ENCODE measurements at regions not wholly inside any gene's neighbourhood (a gene's known extent, or its start where the extent isn't known, plus 50 kb on each side); places are given as distances from the start of the nearest gene placed in this dataset.

GRCh38 chr6:122268394-122268793 is 131.1 kb upstream of the HSF2 start:
- CTCF ChIA-PET = no interaction called here
- Histone ChIP-seq H3K27ac (ENCODE audit: extremely low read depth, low read depth, low read length) (no peak overlapping the region), H3K4me3 (ENCODE audit: low read depth, low read length) (no peak overlapping the region), H3K4me1 (ENCODE audit: control insufficient read depth, insufficient read depth, low read length) (no peaks in the 10 kb centered on the region), H3K36me3 (ENCODE audit: control insufficient read depth in 2 of 2, insufficient read depth in 1 of 2, low read length in 2 of 2) (no peaks in the 10 kb centered on the region), H3K9me3 (ENCODE audit: control insufficient read depth, insufficient read depth, low read depth, low read length) (no peaks in the 10 kb centered on the region)
- POLR2A ChIA-PET = no interaction called here
- TF ChIP-seq ZNF23 (tag by site-specific recombination; IDR thresholded peaks at IDR 0.05; ENCODE audit: borderline replicate concordance) (no peak), ZBTB20 (tag by site-specific recombination; IDR thresholded peaks at IDR 0.05) (no peak), ZNF132 (tag by site-specific recombination; IDR thresholded peaks at IDR 0.05; ENCODE audit: borderline replicate concordance) (no peak), SP7 (tag by site-specific recombination; IDR thresholded peaks at IDR 0.05) (no peak), ZNF501 (tag by site-specific recombination; IDR thresholded peaks at IDR 0.05) (no peak), ZBTB6 (tag by site-specific recombination; IDR thresholded peaks at IDR 0.05) (no peak), ZNF76 (tag by site-specific recombination; IDR thresholded peaks at IDR 0.05; ENCODE audit: borderline replicate concordance, low read depth) (no peak), ZBTB26 (tag by site-specific recombination; optimal IDR thresholded peaks at IDR 0.05) (no peak), SETDB1 (IDR thresholded peaks at IDR 0.05; ENCODE audit: insufficient read length, low read length) (no peak), ZNF48 (tag by site-specific recombination; IDR thresholded peaks at IDR 0.05) (no peak), OVOL3 (tag by site-specific recombination; IDR thresholded peaks at IDR 0.05) (no peak), ZNF202 (tag by site-specific recombination; IDR thresholded peaks at IDR 0.05; ENCODE audit: borderline replicate concordance) (no peak), ZNF670 (tag by site-specific recombination; IDR thresholded peaks at IDR 0.05; ENCODE audit: low read depth) (no peak), ZNF645 (tag by site-specific recombination; IDR thresholded peaks at IDR 0.05) (no peak), AEBP2 (tag by site-specific recombination; IDR thresholded peaks at IDR 0.05; ENCODE audit: borderline replicate concordance) (no peak), ZNF560 (tag by site-specific recombination; IDR thresholded peaks at IDR 0.05; ENCODE audit: borderline replicate concordance) (no peak), PRDM6 (tag by site-specific recombination; IDR thresholded peaks at IDR 0.05) (no peak), ZNF362 (tag by site-specific recombination; IDR thresholded peaks at IDR 0.05) (no peak), MYNN (tag by site-specific recombination; IDR thresholded peaks at IDR 0.05; ENCODE audit: borderline replicate concordance) (no peak), SCRT2 (tag by site-specific recombination; IDR thresholded peaks at IDR 0.05) (no peak)
